Astrocyte of the spinal cord (primary cell): ENCODE measurements at regions not wholly inside any gene's neighbourhood (a gene's known extent, or its start where the extent isn't known, plus 50 kb on each side); places are given as distances from the start of the nearest gene placed in this dataset.

ENCODE experiments used
- DNase-seq: peaks from one replicate; pipeline ENCODE4 v3.0.0; 2011; ENCODE audit warnings: low read depth, low spot score
- H3K4me3 ChIP-seq: 2 replicates; pipeline ENCODE4 v1.5.1; 2011; ENCODE audit warnings: low read depth, mild to moderate bottlenecking, low read length, moderate library complexity
- in situ Hi-C: cut with HindIII; loops from 2 replicates; pipeline ENCODE4 v1.10.0; 2017; ENCODE audit warnings: low sequenced_read_pairs
- TF ChIP-seq, protein P1 (sequence below): IDR thresholded peaks from 2 replicates; pipeline ENCODE4 v1.5.1; 2012; ENCODE audit warnings: low read depth, mild to moderate bottlenecking, low read length, inconsistent platforms

- TF ChIP-seq, protein P1, sequence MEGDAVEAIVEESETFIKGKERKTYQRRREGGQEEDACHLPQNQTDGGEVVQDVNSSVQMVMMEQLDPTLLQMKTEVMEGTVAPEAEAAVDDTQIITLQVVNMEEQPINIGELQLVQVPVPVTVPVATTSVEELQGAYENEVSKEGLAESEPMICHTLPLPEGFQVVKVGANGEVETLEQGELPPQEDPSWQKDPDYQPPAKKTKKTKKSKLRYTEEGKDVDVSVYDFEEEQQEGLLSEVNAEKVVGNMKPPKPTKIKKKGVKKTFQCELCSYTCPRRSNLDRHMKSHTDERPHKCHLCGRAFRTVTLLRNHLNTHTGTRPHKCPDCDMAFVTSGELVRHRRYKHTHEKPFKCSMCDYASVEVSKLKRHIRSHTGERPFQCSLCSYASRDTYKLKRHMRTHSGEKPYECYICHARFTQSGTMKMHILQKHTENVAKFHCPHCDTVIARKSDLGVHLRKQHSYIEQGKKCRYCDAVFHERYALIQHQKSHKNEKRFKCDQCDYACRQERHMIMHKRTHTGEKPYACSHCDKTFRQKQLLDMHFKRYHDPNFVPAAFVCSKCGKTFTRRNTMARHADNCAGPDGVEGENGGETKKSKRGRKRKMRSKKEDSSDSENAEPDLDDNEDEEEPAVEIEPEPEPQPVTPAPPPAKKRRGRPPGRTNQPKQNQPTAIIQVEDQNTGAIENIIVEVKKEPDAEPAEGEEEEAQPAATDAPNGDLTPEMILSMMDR, result no peak
- no peak overlapping the region for H3K4me3 ChIP-seq
- DNase-seq, result no peak
- in situ Hi-C loops, result no loop called here
These were observed 258.4 kb upstream of the AKR1E2 start for GRCh38 chr10:4567637-4568036.

- in situ Hi-C loops, result no loop called here
- TF ChIP-seq, protein P1, result no peak
- no peak overlapping the region for H3K4me3 ChIP-seq
- DNase-seq, result no peak
These were observed 260.0 kb upstream of the AKR1E2 start for GRCh38 chr10:4566011-4566410.

GRCh38 chr10:4561296-4561695, 264.7 kb upstream of the AKR1E2 start:
- H3K4me3 ChIP-seq, result no peak overlapping the region
- DNase-seq, result no peak
- TF ChIP-seq, protein P1, result no peak
- in situ Hi-C loops, result no loop called here

- no peak for DNase-seq
- TF ChIP-seq, protein P1, result no peak
- no peak overlapping the region for H3K4me3 ChIP-seq
- in situ Hi-C loops, result no loop called here
These were observed 268.5 kb upstream of the AKR1E2 start for GRCh38 chr10:4557469-4557868.

GRCh38 chr10:4556527-4556926, 269.5 kb upstream of the AKR1E2 start:
- in situ Hi-C loops, result no loop called here
- TF ChIP-seq, protein P1, result no peak
- no peak overlapping the region for H3K4me3 ChIP-seq
- no peak for DNase-seq

DNA sequence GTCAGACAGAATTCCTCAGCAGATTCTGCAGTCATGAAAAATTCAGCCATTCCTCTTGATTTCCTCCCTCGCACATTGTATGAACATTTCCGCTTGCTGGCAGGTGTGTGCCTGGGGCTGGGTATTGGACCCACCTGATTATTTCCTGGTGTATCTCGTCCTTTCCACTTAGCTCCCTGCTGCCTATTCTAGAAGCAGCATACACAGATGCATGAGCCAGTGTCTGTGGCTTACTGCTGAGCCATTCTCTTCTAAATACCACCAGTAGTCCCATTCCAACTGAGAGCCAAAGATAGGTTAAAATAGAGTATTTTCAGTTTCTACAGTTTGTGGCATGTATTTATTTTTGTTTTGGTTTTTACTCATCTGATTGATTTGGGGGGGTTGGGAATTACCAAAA, 270.1 kb upstream of the AKR1E2 start:
- DNase-seq, result no peak
- in situ Hi-C loops, result no loop called here
- H3K4me3 ChIP-seq, result no peak overlapping the region
- TF ChIP-seq, protein P1, result no peak

DNA sequence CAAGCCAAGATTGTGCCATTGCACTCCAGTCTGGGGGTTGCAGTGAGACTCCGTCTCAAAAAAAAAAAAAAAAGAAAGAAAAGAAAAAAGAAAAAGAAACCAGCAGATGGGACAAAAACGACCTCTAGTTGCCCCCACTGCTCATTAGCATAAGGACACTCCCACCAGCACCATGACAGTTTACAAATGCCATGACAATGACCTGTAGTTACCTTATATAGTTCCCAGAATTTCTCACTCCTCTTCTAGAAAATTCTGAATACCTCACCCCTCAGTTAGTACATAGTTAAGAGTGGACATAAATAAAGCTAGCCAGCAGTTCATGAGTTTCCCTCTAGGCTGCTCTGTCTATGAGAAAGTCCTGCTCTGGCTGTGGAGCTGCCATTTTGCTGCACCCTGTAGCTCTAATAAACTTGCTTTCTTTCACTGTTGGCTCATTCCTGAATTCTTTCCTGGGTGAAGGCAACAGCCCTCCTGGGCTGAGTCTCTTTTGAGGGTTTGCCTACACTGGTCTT, 276.8 kb upstream of the AKR1E2 start:
- in situ Hi-C loops, result no loop called here
- no peak for DNase-seq
- TF ChIP-seq, protein P1, result no peak
- no peak overlapping the region for H3K4me3 ChIP-seq
